ENCODE measurements at regions not wholly inside any gene's neighbourhood (a gene's known extent, or its start where the extent isn't known, plus 50 kb on each side); places are given as distances from the start of the nearest gene placed in this dataset.
"Not testable (repeated sequence)": the region's sequence is repeated elsewhere in the genome, so short reads cannot be mapped to it uniquely, and the experiment has no call there.

- DNase-seq, result no peak
Measured at GRCh38 chr1:116265931-116266863, 106.8 kb upstream of the ATP1A1 start.

DNA sequence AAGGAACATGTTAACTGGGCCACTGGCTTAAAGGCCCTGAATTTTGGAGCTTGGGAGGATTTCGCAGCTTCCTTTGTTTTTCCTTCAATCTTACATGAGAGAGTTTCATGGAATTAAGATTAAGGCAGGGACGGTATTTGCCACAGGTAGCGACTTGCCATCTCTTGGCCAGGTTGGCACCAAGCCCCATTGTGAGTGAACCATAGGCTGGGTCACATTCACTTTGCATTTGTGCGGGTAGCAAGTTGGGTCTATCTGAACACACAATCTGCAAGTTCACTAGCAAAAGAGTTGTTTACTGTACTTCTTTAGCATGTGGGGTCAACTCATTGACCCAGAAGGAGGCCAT, 106.2 kb upstream of the ATP1A1 start:
- no peak for DNase-seq

- DNase-seq, result peak; percentile 43
Measured at GRCh38 chr1:116268211-116268610, 104.8 kb upstream of the ATP1A1 start.

DNA sequence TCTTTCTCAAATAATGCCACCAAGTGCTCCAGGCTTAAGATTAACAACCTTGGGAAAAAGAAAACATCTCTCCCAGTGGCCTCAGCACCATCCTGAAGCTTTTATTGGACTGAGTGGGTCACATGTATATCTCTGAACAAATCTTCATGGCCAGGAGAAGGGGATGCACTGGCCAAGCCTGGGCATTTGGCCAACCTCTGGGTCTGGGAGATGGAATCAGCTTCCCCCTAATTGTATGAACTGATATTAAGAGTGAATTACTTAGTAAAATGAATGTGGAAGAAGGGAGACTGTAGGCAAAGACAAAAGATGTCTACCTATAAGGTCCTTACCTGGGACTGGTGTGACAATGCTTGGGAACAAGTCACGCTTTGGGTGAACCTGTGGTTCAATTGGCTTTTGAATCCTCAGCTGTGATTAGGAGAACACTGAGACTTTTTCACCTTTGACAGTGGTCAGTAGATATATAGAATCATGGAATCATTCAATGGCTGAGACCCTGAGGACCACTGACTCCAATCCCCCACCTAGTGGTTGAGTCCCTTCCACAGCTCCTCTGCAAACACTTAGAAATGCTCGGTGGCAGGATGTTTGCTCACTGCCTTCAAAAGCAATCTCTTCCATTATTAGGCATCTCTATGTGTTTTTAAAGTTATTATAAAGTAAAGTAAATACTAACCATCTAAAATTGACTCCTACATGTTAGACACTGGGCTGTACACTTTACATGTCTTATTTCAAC, 102.6 kb upstream of the ATP1A1 start:
- DNase-seq, result no peak

DNA sequence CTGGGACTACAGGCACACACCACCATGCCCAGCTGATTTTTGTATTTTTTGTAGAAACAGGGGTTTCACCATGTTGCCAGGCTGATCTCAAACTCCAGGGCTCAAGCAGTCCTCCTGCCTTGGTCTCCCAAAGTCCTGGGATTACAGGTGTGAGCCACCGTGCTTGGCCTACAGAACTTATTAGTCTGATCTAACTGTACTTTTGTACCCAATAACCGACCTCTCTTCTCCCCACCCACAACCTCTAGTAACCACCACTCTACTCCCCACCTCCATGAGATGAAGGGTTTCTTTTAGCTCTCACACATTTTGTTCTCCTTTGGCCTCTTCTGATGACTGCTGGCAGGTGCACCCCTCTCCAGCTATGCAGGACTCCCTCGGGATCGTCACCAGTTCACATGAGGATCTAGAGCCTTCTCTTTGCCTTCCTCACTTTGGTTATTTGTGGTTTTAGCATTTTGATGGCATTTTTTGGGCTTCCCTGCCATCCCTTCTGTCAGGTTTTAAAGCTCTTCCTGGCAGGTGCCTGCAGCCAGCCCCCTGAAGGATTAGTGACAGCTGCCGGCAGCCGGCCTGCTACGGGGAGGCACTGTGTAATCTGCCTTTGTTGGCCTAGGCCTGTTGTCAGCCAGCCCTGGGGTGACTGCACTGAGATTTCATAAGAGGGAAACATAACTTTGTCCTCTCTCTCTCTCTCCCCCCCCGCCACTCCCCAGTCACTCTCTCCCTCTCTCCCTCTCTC, 99.8 kb upstream of the ATP1A1 start:
- DNase-seq, result no peak

DNA sequence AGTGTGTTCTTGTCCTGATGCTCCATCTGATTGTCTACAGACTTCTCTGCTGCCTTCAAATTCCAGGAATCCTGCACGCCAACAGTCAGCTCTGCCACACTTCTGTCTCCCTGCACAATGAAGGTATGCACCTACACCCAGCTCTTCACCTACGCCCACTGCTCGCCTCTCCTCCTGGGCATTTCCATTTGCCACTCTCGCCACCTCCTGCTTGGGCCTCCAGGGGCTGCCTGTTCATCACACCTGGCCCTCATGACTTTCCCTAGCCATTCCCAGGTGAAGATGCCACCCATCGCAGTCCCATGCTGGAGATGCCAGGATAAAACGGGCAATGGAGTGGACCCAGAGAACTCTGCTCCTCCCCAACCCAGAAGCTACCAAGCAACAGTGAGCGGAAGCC, 96.5 kb upstream of the ATP1A1 start:
- no peak for DNase-seq

GRCh38 chr1:116277840-116278540, 95.1 kb upstream of the ATP1A1 start:
- DNase-seq, result no peak

GRCh38 chr1:116278541-116278866, 94.5 kb upstream of the ATP1A1 start:
- DNase-seq, result no peak

- no peak for DNase-seq
Measured at GRCh38 chr1:116279715-116280114, 93.3 kb upstream of the ATP1A1 start.

DNA sequence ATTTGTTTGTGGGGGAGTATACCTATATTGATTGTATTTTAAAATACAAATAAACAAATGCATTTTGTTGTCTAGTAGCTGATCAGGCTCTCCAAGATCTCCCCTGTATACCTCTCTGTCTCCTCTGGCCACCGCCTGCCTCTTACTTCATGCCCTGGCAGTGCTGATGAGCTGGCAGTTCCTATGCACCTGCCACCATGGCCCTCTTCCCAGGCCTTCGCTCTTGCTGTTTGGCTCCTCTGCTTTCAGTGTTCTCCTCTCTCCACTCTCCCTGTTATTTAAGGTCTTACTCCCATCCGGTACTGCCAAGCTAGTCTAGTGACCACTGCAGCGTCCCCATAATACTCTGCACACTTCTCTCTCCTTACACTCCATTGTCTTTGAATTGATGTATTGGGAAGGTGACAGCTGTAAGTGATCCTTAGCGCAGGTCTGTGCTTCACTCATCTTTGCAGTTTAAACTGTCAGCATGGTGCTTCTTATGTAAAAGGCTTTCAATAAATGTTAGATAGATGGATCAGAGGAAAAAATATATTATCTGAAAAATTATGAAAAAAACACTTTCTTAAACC, 88.1 kb upstream of the ATP1A1 start:
- DNase-seq, result no peak

GRCh38 chr1:116286541-116286971, 86.5 kb upstream of the ATP1A1 start:
- peak; percentile 42 for DNase-seq

GRCh38 chr1:116287341-116288200, 85.5 kb upstream of the ATP1A1 start:
- no peak for DNase-seq

DNA sequence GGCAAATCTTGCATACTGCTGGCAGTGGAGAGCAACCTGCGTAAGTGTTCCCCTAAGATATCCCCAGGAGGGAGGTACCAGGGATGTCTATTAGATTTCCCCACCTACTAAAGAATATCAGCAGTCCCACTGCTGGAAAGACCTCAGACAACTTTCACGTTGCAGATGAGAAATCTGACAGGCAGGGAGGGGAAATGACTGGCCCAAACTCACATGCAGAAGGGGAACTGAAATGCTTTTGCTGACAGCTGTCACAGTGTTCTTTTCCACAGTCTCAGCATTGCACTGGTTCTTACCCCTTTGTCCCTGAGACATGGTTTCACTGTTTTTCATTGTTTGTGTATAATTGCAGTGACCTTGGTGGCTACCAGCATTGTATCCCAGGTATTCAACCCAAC, 84.8 kb upstream of the ATP1A1 start:
- DNase-seq, result no peak

DNA sequence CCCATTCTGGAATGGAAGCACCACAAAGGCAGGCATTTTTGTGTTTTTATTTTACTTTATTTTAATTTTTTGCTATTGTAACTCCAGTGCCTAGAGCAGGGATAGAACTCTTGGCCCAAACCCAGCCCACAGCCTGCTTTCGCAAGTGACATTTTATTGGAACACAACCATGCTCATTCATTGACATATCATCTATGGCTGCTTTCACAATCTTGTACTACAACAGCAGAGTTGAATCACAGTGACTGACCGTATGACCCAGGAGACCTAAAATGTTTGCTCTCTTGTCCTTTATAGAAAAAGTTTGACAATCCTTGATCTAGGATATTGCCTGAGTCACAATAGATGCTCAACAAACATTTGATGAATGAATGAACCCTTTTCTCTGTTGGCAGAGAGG, 83.9 kb upstream of the ATP1A1 start:
- no peak for DNase-seq

- DNase-seq, result peak; percentile 70
Measured at GRCh38 chr1:116290085-116290705, 82.8 kb upstream of the ATP1A1 start.

- DNase-seq, result no peak
Measured at GRCh38 chr1:116291024-116291423, 82.0 kb upstream of the ATP1A1 start.

DNA sequence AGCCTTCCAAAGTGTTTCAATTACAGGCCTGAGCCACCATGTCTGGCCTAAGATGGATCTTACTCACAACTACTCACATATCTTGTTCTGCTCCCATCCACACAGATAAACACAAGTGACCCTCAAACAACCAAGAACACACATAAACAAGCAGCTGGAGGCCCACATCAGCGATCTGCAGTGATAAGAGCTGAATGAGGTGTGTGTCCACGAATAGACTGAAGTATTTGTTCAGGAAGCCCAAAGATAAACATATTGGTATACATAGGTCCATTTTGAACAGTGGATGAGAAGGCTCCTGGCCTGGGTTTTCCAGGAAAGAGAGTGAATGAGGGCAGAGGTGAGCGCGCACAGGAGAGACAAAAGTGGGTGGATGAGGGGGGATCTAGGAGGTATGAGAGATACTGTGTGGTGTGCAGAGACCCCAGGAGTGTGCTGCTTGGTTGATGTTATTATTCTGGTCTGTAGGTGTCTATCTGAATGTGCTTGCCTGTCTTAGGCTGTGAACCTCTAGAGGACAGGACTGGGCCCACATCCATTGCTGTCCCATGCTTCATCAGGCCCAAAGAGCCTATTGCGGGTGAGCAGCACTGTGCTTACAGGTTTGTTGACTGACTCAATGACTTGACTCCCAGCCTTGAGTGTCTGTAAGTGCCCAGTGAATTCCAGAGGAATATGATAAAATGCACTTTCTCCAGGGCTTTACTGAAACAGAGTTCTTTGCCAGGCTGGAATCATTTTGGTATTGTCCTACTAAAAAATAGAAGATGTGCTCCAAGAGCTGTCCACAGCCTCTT, 79.9 kb upstream of the ATP1A1 start:
- no peak for DNase-seq

DNA sequence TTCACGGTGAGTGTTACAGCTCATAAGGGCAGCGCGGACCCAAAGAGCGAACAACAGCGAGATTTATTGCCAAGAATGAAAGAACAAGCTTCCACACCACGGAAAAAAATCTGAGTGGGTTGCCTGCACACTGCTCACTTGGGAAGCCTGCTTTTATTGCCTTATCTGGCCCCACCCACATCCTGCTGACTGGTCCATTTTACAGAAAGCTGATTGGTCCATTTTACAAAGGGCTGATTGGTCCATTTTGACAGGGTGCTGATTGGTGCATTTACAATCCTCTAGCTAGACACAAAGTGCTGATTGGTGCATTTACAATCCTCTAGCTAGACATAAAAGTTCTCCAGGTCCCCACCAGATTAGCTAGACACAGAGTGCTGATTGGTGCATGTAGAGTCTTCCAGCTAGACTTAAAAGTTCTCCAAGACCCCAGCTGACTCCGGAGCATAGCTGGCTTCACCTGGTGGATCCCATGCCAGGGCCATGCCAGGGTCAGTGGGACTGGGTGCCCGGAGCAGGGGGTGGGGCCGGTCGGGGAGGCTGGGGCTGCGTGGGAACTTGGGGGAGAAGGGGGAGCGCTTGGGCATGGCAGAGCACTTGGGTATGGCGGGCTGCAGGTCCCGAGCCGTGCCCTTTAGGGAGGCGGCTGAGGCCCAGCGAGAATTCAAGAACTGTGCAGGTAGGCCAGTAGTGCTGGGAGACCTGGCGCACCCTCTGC, 75.4 kb upstream of the ATP1A1 start:
- DNase-seq, result no peak

DNA sequence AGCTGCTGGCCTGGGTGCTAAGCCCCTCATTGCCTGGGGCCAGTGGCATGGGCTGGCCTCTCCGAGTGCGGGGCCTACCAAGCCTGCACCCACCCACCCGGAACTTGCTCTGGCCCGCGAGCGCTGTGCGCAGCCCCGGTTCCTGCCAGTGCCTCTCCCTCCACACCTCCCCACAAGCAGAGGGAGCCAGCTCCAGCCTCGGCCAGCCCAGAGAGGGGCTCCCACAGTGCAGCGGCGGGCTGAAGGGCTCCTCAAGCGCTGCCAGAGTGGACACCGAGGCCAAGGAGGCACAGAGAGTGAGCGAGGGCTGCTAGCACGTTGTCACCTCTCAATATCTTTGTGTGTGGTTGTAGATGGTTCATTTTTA, 74.8 kb upstream of the ATP1A1 start:
- DNase-seq, result not testable (repeated sequence)

DNA sequence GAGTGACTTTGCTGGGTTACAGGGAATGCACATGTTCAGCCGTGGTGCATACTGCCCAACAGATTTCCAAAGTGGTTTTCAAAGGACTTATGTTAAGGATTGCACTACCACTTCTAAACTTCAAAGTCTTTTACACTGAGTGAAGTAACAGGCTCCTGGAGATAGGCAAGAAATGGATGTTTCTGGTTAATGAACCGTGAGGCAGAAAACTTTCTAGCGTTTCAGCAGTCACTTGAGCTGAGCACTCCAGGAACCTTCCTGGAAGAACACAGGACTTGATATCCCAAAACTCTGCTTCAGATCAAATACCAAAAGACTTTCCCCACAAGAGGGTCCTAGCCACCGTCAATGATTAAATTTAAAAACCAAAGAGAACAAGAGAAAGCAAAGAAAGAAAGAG, 74.3 kb upstream of the ATP1A1 start:
- DNase-seq, result no peak
